ENCODE measurements at regions not wholly inside any gene's neighbourhood (a gene's known extent, or its start where the extent isn't known, plus 50 kb on each side); places are given as distances from the start of the nearest gene placed in this dataset.

DNA sequence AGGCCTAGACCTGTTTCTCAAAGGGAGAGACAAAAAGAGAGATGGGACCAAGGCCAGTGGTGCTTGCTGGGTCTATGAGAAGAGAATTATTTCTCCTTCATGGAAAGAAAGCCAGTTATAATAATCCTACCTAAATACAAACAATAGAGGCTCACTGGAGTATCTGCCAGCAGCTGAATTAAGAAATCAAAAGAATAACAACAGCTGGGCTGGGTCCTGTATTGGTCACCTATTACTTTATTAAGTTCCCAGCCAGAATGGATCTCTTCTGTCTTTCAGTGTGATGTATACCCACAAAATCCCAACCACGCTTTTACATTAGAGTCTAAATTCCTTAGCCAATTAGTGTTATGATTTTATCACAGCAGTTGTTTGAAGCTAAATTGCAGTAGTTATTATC is 297.8 kb upstream of the DACH1 start:
- TF ChIP-seq EZH2phosphoT487 (IDR thresholded peaks at IDR 0.05) (no peak), EZH2 (IDR thresholded peaks at IDR 0.05) (no peak)
- TF ChIP-seq, protein P1, sequence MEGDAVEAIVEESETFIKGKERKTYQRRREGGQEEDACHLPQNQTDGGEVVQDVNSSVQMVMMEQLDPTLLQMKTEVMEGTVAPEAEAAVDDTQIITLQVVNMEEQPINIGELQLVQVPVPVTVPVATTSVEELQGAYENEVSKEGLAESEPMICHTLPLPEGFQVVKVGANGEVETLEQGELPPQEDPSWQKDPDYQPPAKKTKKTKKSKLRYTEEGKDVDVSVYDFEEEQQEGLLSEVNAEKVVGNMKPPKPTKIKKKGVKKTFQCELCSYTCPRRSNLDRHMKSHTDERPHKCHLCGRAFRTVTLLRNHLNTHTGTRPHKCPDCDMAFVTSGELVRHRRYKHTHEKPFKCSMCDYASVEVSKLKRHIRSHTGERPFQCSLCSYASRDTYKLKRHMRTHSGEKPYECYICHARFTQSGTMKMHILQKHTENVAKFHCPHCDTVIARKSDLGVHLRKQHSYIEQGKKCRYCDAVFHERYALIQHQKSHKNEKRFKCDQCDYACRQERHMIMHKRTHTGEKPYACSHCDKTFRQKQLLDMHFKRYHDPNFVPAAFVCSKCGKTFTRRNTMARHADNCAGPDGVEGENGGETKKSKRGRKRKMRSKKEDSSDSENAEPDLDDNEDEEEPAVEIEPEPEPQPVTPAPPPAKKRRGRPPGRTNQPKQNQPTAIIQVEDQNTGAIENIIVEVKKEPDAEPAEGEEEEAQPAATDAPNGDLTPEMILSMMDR (IDR thresholded peaks at IDR 0.05): no peak
- H3K4me1 Mint-ChIP-seq: no peaks in the 10 kb centered on the region
- no peak overlapping the region for H3K4me3 ChIP-seq
- no peak overlapping the region for H2AFZ ChIP-seq (replicated peaks)
- no peaks in the 10 kb centered on the region for H3K36me3 ChIP-seq
- no peaks in the 10 kb centered on the region for H3K79me2 ChIP-seq (ENCODE audit: low read depth)
- no peaks in the 10 kb centered on the region for H3K9me3 ChIP-seq (ENCODE audit: low read depth)
- H3F3A ChIP-seq (ENCODE audit: low read depth): no peaks in the 10 kb centered on the region
- no peaks in the 10 kb centered on the region for H3K4me1 ChIP-seq
- H3K4me2 ChIP-seq: no peak overlapping the region
- H3K36me3 Mint-ChIP-seq: no peaks in the 10 kb centered on the region
- no peak overlapping the region for H3K4me3 Mint-ChIP-seq
- no peaks in the 10 kb centered on the region for H4K20me1 ChIP-seq (ENCODE audit: low read depth)
- no peaks in the 10 kb centered on the region for H3K27me3 ChIP-seq
- H3K9me3 Mint-ChIP-seq: no peaks in the 10 kb centered on the region
- no peak for DNase-seq (ENCODE audit: low spot score)
- no peak overlapping the region for H3K9ac ChIP-seq
- H3K27ac ChIP-seq: no peak overlapping the region
- H3K27me3 Mint-ChIP-seq (ENCODE audit: insufficient read depth, low read depth): no peaks in the 10 kb centered on the region
- no peak overlapping the region for H3K27ac Mint-ChIP-seq

DNA sequence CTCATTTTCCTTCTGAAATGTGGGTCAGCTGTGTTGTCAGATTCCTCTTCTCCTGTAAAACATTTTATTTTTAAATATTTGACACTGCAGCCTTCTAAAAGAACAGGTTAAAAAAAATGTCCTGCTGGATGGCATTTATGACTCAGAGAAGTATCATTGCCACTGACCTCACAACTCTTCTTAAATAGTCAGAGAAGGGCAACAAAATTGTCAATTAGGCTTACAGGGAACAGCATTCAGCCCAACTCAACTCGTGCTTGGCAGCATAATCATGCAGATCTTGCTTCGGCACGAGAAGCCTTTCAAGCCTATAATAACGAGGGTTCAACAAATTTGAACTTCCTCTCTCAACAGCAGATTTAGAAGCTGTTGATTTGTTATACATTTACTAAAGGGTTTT is 296.7 kb upstream of the DACH1 start:
- Mint-ChIP-seq H3K36me3 (no peaks in the 10 kb centered on the region), H3K9me3 (no peaks in the 10 kb centered on the region), H3K27me3 (ENCODE audit: insufficient read depth, low read depth) (no peaks in the 10 kb centered on the region), H3K4me3 (no peak overlapping the region), H3K27ac (no peak overlapping the region), H3K4me1 (no peaks in the 10 kb centered on the region)
- no peaks in the 10 kb centered on the region for H3K4me1 ChIP-seq
- no peaks in the 10 kb centered on the region for H3K9me3 ChIP-seq (ENCODE audit: low read depth)
- no peaks in the 10 kb centered on the region for H3K36me3 ChIP-seq
- no peak overlapping the region for H3K9ac ChIP-seq
- no peak overlapping the region for H3K27ac ChIP-seq
- no peak overlapping the region for H3K4me3 ChIP-seq
- H3K4me2 ChIP-seq: no peak overlapping the region
- no peaks in the 10 kb centered on the region for H4K20me1 ChIP-seq (ENCODE audit: low read depth)
- TF ChIP-seq EZH2 (IDR thresholded peaks at IDR 0.05) (no peak), EZH2phosphoT487 (IDR thresholded peaks at IDR 0.05) (no peak)
- TF ChIP-seq, protein P1 (IDR thresholded peaks at IDR 0.05): no peak
- peak overlapping the region; percentile 81 for H2AFZ ChIP-seq (replicated peaks)
- no peaks in the 10 kb centered on the region for H3K27me3 ChIP-seq
- DNase-seq (ENCODE audit: low spot score): peak; percentile 18
- H3F3A ChIP-seq (ENCODE audit: low read depth): no peaks in the 10 kb centered on the region
- H3K79me2 ChIP-seq (ENCODE audit: low read depth): no peaks in the 10 kb centered on the region

DNA sequence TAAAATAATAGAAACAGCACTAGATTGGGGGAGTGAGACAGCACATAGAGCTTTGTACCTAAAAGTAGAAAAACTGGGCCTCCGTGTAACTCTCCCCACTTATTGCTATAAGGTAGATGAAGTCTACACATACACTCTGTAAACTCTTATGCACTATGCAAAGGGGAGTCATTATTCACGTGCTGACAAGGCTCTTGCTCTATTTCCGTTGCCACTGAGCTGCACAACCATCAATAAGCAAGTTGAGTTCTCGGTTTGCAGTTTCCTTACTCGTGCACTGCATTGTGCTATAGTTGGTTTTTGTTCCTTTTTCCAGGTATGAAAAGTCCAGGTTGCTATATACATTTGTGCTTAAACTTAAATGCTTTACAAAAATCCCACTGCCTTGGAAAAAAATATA is 294.0 kb upstream of the DACH1 start:
- peaks cover 4% of the 10 kb centered on the region for H3K4me1 Mint-ChIP-seq
- Histone ChIP-seq H3K9ac (no peak overlapping the region), H3K79me2 (ENCODE audit: low read depth) (no peaks in the 10 kb centered on the region), H3K9me3 (ENCODE audit: low read depth) (no peaks in the 10 kb centered on the region), H3K27ac (no peak overlapping the region), H3F3A (ENCODE audit: low read depth) (no peaks in the 10 kb centered on the region), H3K4me3 (no peak overlapping the region), H2AFZ (replicated peaks) (no peak overlapping the region), H3K4me2 (no peak overlapping the region), H3K4me1 (no peaks in the 10 kb centered on the region), H3K27me3 (no peaks in the 10 kb centered on the region), H3K36me3 (no peaks in the 10 kb centered on the region), H4K20me1 (ENCODE audit: low read depth) (no peaks in the 10 kb centered on the region)
- TF ChIP-seq, protein P1 (IDR thresholded peaks at IDR 0.05): no peak
- no peak for TF ChIP-seq EZH2phosphoT487 (IDR thresholded peaks at IDR 0.05)
- no peak for TF ChIP-seq EZH2 (IDR thresholded peaks at IDR 0.05)
- H3K36me3 Mint-ChIP-seq: no peaks in the 10 kb centered on the region
- no peaks in the 10 kb centered on the region for H3K9me3 Mint-ChIP-seq
- H3K4me3 Mint-ChIP-seq: no peak overlapping the region
- DNase-seq (ENCODE audit: low spot score): no peak
- no peaks in the 10 kb centered on the region for H3K27me3 Mint-ChIP-seq (ENCODE audit: insufficient read depth, low read depth)
- no peak overlapping the region for H3K27ac Mint-ChIP-seq

DNA sequence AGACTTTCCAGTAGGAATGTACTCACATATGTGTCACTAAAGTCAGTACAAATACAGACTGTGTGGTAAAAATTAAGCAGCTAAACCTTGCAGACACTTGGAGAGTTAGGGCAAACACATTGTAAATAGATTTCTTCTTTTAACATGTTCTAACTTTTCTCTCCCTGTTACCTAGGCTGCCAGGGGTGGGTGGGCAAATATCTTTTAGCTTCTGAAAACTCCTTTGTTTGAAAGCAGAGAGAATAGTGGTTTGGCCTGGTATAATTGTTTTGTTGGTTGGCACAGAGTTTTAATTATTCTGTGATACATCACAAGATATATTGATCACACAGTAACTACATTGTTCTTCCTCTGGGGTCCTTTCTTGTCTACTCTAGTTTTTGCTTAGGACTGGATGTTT is 289.8 kb upstream of the DACH1 start:
- Mint-ChIP-seq H3K27ac (no peak overlapping the region), H3K9me3 (no peaks in the 10 kb centered on the region), H3K4me3 (no peak overlapping the region), H3K36me3 (no peaks in the 10 kb centered on the region), H3K4me1 (peaks cover 4% of the 10 kb centered on the region), H3K27me3 (ENCODE audit: insufficient read depth, low read depth) (peaks cover 2% of the 10 kb centered on the region)
- Histone ChIP-seq H3K79me2 (ENCODE audit: low read depth) (no peaks in the 10 kb centered on the region), H2AFZ (replicated peaks) (no peak overlapping the region), H3K27ac (no peak overlapping the region), H3K36me3 (no peaks in the 10 kb centered on the region), H3K4me3 (no peak overlapping the region), H3K9me3 (ENCODE audit: low read depth) (no peaks in the 10 kb centered on the region), H3F3A (ENCODE audit: low read depth) (no peaks in the 10 kb centered on the region), H3K4me1 (no peaks in the 10 kb centered on the region), H4K20me1 (ENCODE audit: low read depth) (no peaks in the 10 kb centered on the region), H3K27me3 (no peaks in the 10 kb centered on the region), H3K9ac (no peak overlapping the region), H3K4me2 (no peak overlapping the region)
- no peak for DNase-seq (ENCODE audit: low spot score)
- TF ChIP-seq, protein P1 (IDR thresholded peaks at IDR 0.05): no peak
- TF ChIP-seq EZH2phosphoT487 (IDR thresholded peaks at IDR 0.05) (no peak), EZH2 (IDR thresholded peaks at IDR 0.05) (no peak)
